Right lobe of liver (tissue), 4 donors: ENCODE measurements at regions not wholly inside any gene's neighbourhood (a gene's known extent, or its start where the extent isn't known, plus 50 kb on each side); places are given as distances from the start of the nearest gene placed in this dataset.

Experiments
- POLR2A ChIP-seq: fragments of 450-650 bp; IDR thresholded peaks from one replicate; pipeline ENCODE4 v1.6.1; 2017; ENCODE audit warnings: antibody characterized with exemption, mild to moderate bottlenecking
- TF ChIP-seq, protein P1 (sequence below), 4 donors: fragments of 200-600 bp in 3 of 4; fragments of 450-650 bp in 1 of 4; IDR thresholded peaks; one replicate each; pipeline versions ENCODE4 v1.5.1 to v1.8.0; 2016 to 2022; ENCODE audit warnings: antibody characterized with exemption in 4 of 4, mild to moderate bottlenecking in 2 of 4
- donor health status: DM: no; HTN: no; CAD: no.
- donor health status: DM: no; HTN: no; CAD: no.
- donor health status: DM: no; HTN: yes; CAD: no.

DNA sequence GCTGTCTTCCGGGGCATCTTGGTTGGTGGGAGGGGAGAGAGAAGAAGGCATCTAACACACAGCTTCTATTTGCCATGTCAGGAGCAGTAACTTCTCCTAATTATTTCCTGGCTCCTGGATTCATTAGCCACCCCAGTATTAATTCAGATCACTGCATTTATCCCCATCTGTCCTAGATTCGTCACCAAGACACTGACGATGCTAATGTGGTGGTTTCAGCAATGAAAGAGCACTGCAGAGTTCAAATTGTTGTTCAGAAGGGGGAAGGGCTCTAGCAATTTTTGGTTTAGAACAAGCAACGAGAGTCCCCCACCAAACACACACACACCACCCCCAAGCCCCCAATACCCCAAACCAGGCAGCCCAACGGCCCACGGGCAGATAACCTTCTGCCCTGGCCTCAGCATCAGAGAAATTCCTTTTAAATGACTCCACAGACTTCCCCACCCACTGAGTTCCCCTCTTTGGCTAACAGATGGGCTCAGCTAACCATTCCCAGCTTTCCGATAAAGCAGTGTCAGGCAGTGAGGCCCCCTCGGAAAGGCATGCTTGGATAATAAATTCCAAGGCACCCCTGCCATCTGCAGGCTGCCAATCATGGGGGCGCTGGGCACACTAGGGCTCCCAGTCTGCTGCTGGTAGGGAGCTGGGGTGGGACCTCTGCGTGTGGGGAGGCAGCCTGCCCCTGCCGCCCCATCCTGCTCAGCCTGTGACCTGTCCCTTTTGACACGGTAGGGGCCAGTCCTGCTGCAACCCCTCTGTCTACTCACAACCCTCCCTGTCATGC lies 453.5 kb downstream of the MIAT start:
- TF ChIP-seq, protein P1, sequence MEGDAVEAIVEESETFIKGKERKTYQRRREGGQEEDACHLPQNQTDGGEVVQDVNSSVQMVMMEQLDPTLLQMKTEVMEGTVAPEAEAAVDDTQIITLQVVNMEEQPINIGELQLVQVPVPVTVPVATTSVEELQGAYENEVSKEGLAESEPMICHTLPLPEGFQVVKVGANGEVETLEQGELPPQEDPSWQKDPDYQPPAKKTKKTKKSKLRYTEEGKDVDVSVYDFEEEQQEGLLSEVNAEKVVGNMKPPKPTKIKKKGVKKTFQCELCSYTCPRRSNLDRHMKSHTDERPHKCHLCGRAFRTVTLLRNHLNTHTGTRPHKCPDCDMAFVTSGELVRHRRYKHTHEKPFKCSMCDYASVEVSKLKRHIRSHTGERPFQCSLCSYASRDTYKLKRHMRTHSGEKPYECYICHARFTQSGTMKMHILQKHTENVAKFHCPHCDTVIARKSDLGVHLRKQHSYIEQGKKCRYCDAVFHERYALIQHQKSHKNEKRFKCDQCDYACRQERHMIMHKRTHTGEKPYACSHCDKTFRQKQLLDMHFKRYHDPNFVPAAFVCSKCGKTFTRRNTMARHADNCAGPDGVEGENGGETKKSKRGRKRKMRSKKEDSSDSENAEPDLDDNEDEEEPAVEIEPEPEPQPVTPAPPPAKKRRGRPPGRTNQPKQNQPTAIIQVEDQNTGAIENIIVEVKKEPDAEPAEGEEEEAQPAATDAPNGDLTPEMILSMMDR (IDR thresholded peaks at IDR 0.05), result no peak
- TF ChIP-seq POLR2A, result no peak
